Smooth muscle cell (in vitro differentiated cells): ENCODE measurements at regions not wholly inside any gene's neighbourhood (a gene's known extent, or its start where the extent isn't known, plus 50 kb on each side); places are given as distances from the start of the nearest gene placed in this dataset.

Experiments
- DNase-seq: peaks from one replicate; lab custom pipeline; 2025; ENCODE audit not compliant: unreplicated experiment; lab: John Stamatoyannopoulos, UW
- H2AFZ ChIP-seq: fragments of 200-600 bp; sonication (generic); 2 replicates; pipeline ENCODE4 v1.6.0; 2016; ENCODE audit warnings: antibody characterized with exemption, low read depth, mild to moderate bottlenecking
- H3F3A ChIP-seq: fragments of 200-600 bp; sonication (generic); 2 replicates; pipeline ENCODE4 v1.6.0; 2017; ENCODE audit warnings: antibody characterized with exemption, low read depth
- H3K27ac ChIP-seq: fragments of 200-600 bp; sonication (generic); 2 replicates; pipeline ENCODE4 v1.5.1; 2016; ENCODE audit warnings: low read depth, mild to moderate bottlenecking
- H3K27me3 ChIP-seq: fragments of 200-600 bp; sonication (generic); 2 replicates; pipeline ENCODE4 v1.6.1; 2016; ENCODE audit warnings: low read depth, mild to moderate bottlenecking
- H3K36me3 ChIP-seq: fragments of 200-600 bp; sonication (generic); 2 replicates; pipeline ENCODE4 v1.5.1; 2016; ENCODE audit warnings: low read depth
- H3K4me1 ChIP-seq: fragments of 200-600 bp; sonication (generic); 2 replicates; pipeline ENCODE4 v1.5.1; 2016; ENCODE audit warnings: low read depth
- H3K4me2 ChIP-seq: fragments of 200-600 bp; sonication (generic); 2 replicates; pipeline ENCODE4 v1.6.0; 2016; ENCODE audit warnings: mild to moderate bottlenecking
- H3K4me3 ChIP-seq: fragments of 200-600 bp; sonication (generic); 2 replicates; pipeline ENCODE4 v1.5.1; 2016; ENCODE audit warnings: mild to moderate bottlenecking
- H3K79me2 ChIP-seq: fragments of 200-600 bp; sonication (generic); 2 replicates; pipeline ENCODE4 v1.6.0; 2016; ENCODE audit warnings: low read depth, mild to moderate bottlenecking
- H3K9ac ChIP-seq: fragments of 200-600 bp; sonication (generic); 2 replicates; pipeline ENCODE4 v1.6.0; 2016; ENCODE audit warnings: low read depth
- H3K9me3 ChIP-seq: fragments of 200-600 bp; sonication (generic); replicated peaks from 2 replicates; pipeline ENCODE4 v1.5.1; 2016; ENCODE audit warnings: low read depth
- H4K20me1 ChIP-seq: fragments of 200-600 bp; sonication (generic); 2 replicates; pipeline ENCODE4 v1.6.0; 2016; ENCODE audit warnings: low read depth
- CTCF ChIP-seq: fragments of 200-600 bp; sonication (generic); IDR thresholded peaks from 2 replicates; pipeline ENCODE4 v1.5.1; 2017; ENCODE audit warnings: borderline replicate concordance, mild to moderate bottlenecking, antibody characterized with exemption; ENCODE audit not compliant: insufficient read depth, poor library complexity, severe bottlenecking
- WGBS: methylation state at CpG from one replicate; pipeline ENCODE4 v1.1.7; 2016; ENCODE audit warnings: low lambda C conversion rate; 5-methylcytosine and 5-hydroxymethylcytosine counted together

- H3F3A ChIP-seq: no peaks in the 10 kb centered on the region
- peak overlapping the region; percentile 28 for H3K27ac ChIP-seq
- no peak overlapping the region for H3K9ac ChIP-seq
- H3K4me3 ChIP-seq: no peak overlapping the region
- peak overlapping the region; percentile 12 for H2AFZ ChIP-seq
- no peaks in the 10 kb centered on the region for H4K20me1 ChIP-seq
- H3K27me3 ChIP-seq: no peaks in the 10 kb centered on the region
- H3K4me2 ChIP-seq: no peak overlapping the region
- no peaks in the 10 kb centered on the region for H3K9me3 ChIP-seq
- no peaks in the 10 kb centered on the region for H3K79me2 ChIP-seq
- 55% methylated on average over 4 of the region's 4 CpGs for WGBS
- no peaks in the 10 kb centered on the region for H3K36me3 ChIP-seq
- no peaks in the 10 kb centered on the region for H3K4me1 ChIP-seq
- no peak for TF ChIP-seq CTCF
- no peak for DNase-seq
Observed at GRCh38 chr5:89437450-89438435, 554.8 kb upstream of the MEF2C start.

GRCh38 chr5:89436464-89436863 lies 553.5 kb upstream of the MEF2C start:
- Histone ChIP-seq H3K36me3 (no peaks in the 10 kb centered on the region), H3K9me3 (no peaks in the 10 kb centered on the region), H3K79me2 (no peaks in the 10 kb centered on the region), H3K4me2 (no peak overlapping the region), H3F3A (no peaks in the 10 kb centered on the region), H3K4me1 (no peaks in the 10 kb centered on the region), H3K27me3 (no peaks in the 10 kb centered on the region), H3K27ac (no peak overlapping the region), H2AFZ (no peak overlapping the region), H4K20me1 (no peaks in the 10 kb centered on the region), H3K9ac (no peak overlapping the region), H3K4me3 (no peak overlapping the region)
- WGBS: 89% methylated on average over 3 of the region's 3 CpGs
- TF ChIP-seq CTCF: no peak
- no peak for DNase-seq

- TF ChIP-seq CTCF: no peak
- Histone ChIP-seq H3K27me3 (no peaks in the 10 kb centered on the region), H3K36me3 (no peaks in the 10 kb centered on the region), H3K4me2 (no peak overlapping the region), H3K27ac (no peak overlapping the region), H4K20me1 (no peaks in the 10 kb centered on the region), H3K79me2 (no peaks in the 10 kb centered on the region), H2AFZ (no peak overlapping the region), H3K9me3 (no peaks in the 10 kb centered on the region), H3K4me3 (no peak overlapping the region), H3K9ac (no peak overlapping the region), H3F3A (no peaks in the 10 kb centered on the region), H3K4me1 (no peaks in the 10 kb centered on the region)
- WGBS: 84% methylated on average over 4 of the region's 4 CpGs
- no peak for DNase-seq
Observed at GRCh38 chr5:89435347-89435746, 552.4 kb upstream of the MEF2C start.
